ENCODE measurements at regions not wholly inside any gene's neighbourhood (a gene's known extent, or its start where the extent isn't known, plus 50 kb on each side); places are given as distances from the start of the nearest gene placed in this dataset.
A peak's percentile ranks its signal among the peaks of the same experiment; 100 is the strongest.
"Not testable (repeated sequence)": the region's sequence is repeated elsewhere in the genome, so short reads cannot be mapped to it uniquely, and the experiment has no call there.

DNA sequence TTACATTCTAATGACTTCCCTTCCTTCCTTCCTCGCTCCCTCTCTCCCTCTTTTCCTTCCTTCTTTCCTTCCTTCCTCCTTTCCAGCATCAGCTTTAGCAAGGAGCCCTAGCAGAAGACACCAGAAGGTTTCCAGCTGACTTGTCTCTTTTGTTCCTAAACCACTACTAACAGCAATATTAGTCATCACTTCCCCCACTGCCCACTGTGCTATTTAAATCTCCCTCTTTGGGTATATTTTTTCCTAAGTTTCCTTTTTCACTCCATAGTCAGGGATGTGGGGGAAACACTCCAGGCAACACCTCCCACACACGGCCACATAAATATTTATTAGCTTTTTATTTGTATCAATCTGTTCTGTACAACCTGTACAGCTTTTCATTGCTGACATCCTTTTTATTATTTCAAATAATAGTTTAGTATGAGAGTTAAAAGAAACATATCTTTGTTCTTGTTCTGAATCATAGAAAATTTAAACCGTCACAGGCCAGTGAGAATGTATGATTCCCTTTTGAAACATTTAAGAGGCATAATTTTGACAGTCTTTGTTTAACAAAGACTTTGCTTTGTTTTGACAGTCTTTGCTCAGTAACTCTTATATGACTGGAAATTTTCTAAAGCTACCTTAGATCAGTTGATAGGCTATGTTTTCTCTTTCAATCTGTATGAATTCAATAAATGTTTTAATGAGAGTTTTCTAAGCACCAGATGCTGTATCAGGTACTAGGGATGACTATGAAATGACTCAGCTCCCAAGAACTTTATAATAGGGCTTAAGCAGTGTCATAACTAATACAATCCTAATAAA, 167.9 kb downstream of the POTEB3 start:
- intact Hi-C loops (cut with DNase I) = not testable (repeated sequence)

DNA sequence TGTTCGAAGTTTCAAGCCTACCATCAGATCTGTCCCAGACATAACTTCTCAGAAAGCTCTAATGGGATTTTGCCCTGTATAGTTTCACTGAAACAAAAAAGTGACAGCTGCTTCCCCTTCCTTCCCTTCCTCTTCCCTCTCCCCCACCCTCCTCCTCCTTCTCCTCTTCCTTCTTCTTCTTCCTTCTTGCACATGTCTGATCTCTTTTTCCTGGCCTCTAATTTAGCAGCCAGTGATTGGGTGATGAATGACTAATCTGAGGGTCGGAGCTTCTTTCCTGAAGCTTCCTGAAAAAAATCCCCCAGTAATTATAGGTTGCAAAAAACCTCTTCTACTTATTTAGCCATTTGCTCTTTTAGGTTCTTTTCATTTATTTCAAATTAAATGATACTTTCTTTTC, 168.7 kb downstream of the POTEB3 start:
- TF ChIP-seq, protein P1, sequence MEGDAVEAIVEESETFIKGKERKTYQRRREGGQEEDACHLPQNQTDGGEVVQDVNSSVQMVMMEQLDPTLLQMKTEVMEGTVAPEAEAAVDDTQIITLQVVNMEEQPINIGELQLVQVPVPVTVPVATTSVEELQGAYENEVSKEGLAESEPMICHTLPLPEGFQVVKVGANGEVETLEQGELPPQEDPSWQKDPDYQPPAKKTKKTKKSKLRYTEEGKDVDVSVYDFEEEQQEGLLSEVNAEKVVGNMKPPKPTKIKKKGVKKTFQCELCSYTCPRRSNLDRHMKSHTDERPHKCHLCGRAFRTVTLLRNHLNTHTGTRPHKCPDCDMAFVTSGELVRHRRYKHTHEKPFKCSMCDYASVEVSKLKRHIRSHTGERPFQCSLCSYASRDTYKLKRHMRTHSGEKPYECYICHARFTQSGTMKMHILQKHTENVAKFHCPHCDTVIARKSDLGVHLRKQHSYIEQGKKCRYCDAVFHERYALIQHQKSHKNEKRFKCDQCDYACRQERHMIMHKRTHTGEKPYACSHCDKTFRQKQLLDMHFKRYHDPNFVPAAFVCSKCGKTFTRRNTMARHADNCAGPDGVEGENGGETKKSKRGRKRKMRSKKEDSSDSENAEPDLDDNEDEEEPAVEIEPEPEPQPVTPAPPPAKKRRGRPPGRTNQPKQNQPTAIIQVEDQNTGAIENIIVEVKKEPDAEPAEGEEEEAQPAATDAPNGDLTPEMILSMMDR (IDR thresholded peaks at IDR 0.05) = no peak
- Histone ChIP-seq H3K4me3 (no peak overlapping the region), H3K9me3 (no peaks in the 10 kb centered on the region), H3K27me3 (peaks cover 0 to 16% (median 0%) of the 10 kb centered on the region in 7 donors), H3K27ac (no peak overlapping the region), H3K36me3 (no peaks in the 10 kb centered on the region), H3K4me1 (peaks cover 0 to 4% (median 0%) of the 10 kb centered on the region in 9 donors)
- intact Hi-C loops (cut with DNase I) = no loop called here
- DNase-seq = no peak
- ATAC-seq = no peak
- 23 to 32% methylated on average over 2 of the region's 2 CpGs for WGBS, 2 donors

More for the DNA sequence above, 167.9 kb downstream of the POTEB3 start:
- not testable (repeated sequence) for H3K4me1 ChIP-seq, H3K4me3 ChIP-seq, DNase-seq, H3K36me3 ChIP-seq, H3K27ac ChIP-seq, H3K9me3 ChIP-seq
- H3K27me3 ChIP-seq = peaks cover 0 to 16% (median 0%) of the 10 kb centered on the region in 7 donors
- WGBS, 2 donors = 45 to 50% methylated on average over 3 of the region's 3 CpGs
- peak in 2 of 8 donors; percentile 51 to 62 for ATAC-seq

DNA sequence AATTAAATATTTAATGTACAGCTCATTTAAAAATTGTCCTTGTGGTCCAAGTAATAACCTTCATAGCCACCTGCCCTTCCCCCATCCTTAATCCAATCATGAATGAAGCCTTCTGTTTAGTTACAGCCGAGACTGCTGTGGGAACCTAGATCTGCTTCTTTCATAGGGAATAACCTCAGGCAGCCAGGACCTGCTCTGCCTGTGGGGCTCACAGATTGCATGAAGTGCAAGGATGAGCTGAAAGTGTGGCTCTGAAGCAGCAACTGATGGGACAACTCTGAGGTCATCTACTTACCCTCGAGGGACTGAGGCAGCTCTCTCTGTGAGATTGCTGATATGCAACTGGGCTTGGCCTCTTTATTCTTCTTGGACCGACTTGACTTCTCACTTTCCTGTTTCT, 169.8 kb downstream of the POTEB3 start:
- DNase-seq = no peak
- WGBS, 2 donors = 25 to 49% methylated on average over 3 of the region's 3 CpGs
- H3K4me3 ChIP-seq = no peak overlapping the region
- H3K27ac ChIP-seq = no peak overlapping the region
- peaks cover 0 to 16% (median 0%) of the 10 kb centered on the region in 7 donors for H3K27me3 ChIP-seq
- peak in 2 of 8 donors; percentile 20 to 25 for ATAC-seq
- H3K9me3 ChIP-seq = no peaks in the 10 kb centered on the region
- intact Hi-C loops (cut with DNase I) = no loop called here
- TF ChIP-seq, protein P1 (IDR thresholded peaks at IDR 0.05) = no peak
- no peaks in the 10 kb centered on the region for H3K36me3 ChIP-seq
- H3K4me1 ChIP-seq = peaks cover 0 to 4% (median 0%) of the 10 kb centered on the region in 9 donors

DNA sequence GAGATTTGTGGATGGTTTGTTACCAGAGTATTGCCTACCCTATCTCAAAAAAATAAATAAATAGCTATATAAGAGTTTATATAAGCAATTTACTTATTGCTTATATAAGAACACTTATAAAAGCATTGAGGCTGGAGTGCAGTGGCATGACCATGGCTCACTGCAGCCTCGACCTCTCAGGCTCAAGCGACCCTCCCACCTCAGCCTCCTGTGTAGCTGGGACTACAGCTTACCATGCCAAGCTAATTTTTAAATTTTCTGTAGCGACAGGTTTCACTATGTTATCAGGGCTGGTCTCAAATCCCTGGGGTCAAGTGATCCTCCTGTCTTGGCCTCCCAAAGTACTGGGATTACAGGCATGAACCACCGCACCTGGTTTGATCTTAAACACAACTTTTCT, 170.6 kb downstream of the POTEB3 start:
- H3K27ac ChIP-seq; H3K4me3 ChIP-seq; intact Hi-C loops (cut with DNase I); H3K9me3 ChIP-seq; H3K4me1 ChIP-seq; DNase-seq; H3K36me3 ChIP-seq; ATAC-seq: not testable (repeated sequence)
- WGBS, 2 donors = 61 to 68% methylated on average over 4 of the region's 4 CpGs
- H3K27me3 ChIP-seq = peaks cover 0 to 16% (median 0%) of the 10 kb centered on the region in 7 donors

DNA sequence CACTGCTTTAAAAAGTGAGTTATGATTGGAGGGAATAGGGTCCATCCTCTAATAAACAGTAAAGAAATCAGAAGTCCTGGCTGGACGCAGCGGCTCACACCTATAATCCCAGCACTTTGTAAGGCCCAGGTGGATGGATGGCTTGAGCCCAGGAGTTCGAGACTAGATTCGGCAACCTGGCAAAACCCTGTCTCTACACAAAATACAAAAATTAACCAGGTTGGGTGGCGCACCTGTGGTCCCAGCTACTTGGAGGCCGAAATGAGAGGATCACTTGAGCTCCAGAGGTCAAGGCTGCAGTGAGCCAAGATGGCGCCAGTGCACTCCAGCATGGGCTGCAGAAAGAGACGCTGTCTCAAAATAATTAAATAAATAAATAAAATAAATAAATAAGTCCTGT, 171.2 kb downstream of the POTEB3 start:
- no peak overlapping the region for H3K27ac ChIP-seq
- 71 to 79% methylated on average over 8 of the region's 8 CpGs for WGBS, 2 donors
- no peak for DNase-seq
- H3K36me3 ChIP-seq = no peaks in the 10 kb centered on the region
- ATAC-seq = no peak
- H3K4me1 ChIP-seq = peaks cover 0 to 4% (median 0%) of the 10 kb centered on the region in 9 donors
- no peaks in the 10 kb centered on the region for H3K9me3 ChIP-seq
- H3K27me3 ChIP-seq = peaks cover 0 to 16% (median 0%) of the 10 kb centered on the region in 7 donors
- TF ChIP-seq, protein P1 (IDR thresholded peaks at IDR 0.05) = no peak
- intact Hi-C loops (cut with DNase I) = no loop called here
- H3K4me3 ChIP-seq = no peak overlapping the region

Measured in heart right ventricle (tissue), 16 donors.